Neural progenitor cell (in vitro differentiated cells): ENCODE measurements at regions not wholly inside any gene's neighbourhood (a gene's known extent, or its start where the extent isn't known, plus 50 kb on each side); places are given as distances from the start of the nearest gene placed in this dataset.

Experiments
- CTCF ChIP-seq: fragments of 200-600 bp; sonication (generic); IDR thresholded peaks from 2 replicates; pipeline ENCODE4 v1.5.1; 2017; ENCODE audit warnings: antibody characterized with exemption, mild to moderate bottlenecking
- EZH2phosphoT487 ChIP-seq: fragments of 200-600 bp; sonication (generic); IDR thresholded peaks from 2 replicates; pipeline ENCODE4 v1.6.1; 2017; ENCODE audit warnings: antibody characterized with exemption

- no peak for TF ChIP-seq CTCF
- TF ChIP-seq EZH2phosphoT487, result no peak
Observed at GRCh38 chr12:13504074-13504473, 307.5 kb downstream of the EMP1 start.
